IMR-90 (cell line): ENCODE measurements at regions not wholly inside any gene's neighbourhood (a gene's known extent, or its start where the extent isn't known, plus 50 kb on each side); places are given as distances from the start of the nearest gene placed in this dataset.

Experiments
- ATAC-seq: fragments of 200-7000 bp; cut with Tn5 transposase; 2 replicates; pipeline ENCODE4 v1.9.1; 2020; ENCODE audit warnings: low read depth, mild to moderate bottlenecking, moderate library complexity
- BruUV-seq: library from RNA; stranded (reverse); fragments of 400-500 nt; replicated peaks from 2 replicates; lab custom pipeline; 2021; lab: Mats Ljungman, UMichigan
- CTCF ChIA-PET: fragments of 300-600 bp; formaldehyde crosslinking; extraction: SDS; loops from one replicate; lab custom pipeline; 2021; ENCODE audit warnings: antibody characterized with exemption; lab: Yijun Ruan, JAX
- POLR2A ChIA-PET: fragments of 300-600 bp; sonication (Branson Sonifier 250); formaldehyde crosslinking; loops from one replicate; lab custom pipeline; 2022; ENCODE audit warnings: antibody characterized with exemption; ENCODE audit not compliant: unreplicated experiment; lab: Charles Lee
- DNase-seq: peaks from one replicate; pipeline ENCODE4 v3.0.0; 2013
- H2AFZ ChIP-seq: replicated peaks from 2 replicates; pipeline ENCODE3; 2013; ENCODE audit warnings: low read length, mild to moderate bottlenecking; ENCODE audit not compliant: poor library complexity
- H2AK5ac ChIP-seq: 2 replicates; pipeline ENCODE4 v1.6.1; 2013; ENCODE audit warnings: low read depth, low read length, inconsistent platforms
- H2AK9ac ChIP-seq: replicated peaks from 2 replicates; pipeline ENCODE3; 2013; ENCODE audit warnings: mild to moderate bottlenecking, low read depth, low read length, moderate library complexity; ENCODE audit not compliant: poor library complexity
- H2BK120ac ChIP-seq: 2 replicates; pipeline ENCODE4 v1.6.1; 2013; ENCODE audit warnings: low read depth, low read length, inconsistent platforms
- H2BK15ac ChIP-seq: 3 replicates; pipeline ENCODE4 v1.6.1; 2013; ENCODE audit warnings: low read depth, low read length, inconsistent platforms
- H2BK20ac ChIP-seq: 2 replicates; pipeline ENCODE4 v1.6.1; 2013; ENCODE audit warnings: low read depth, mild to moderate bottlenecking, inconsistent platforms, low read length, moderate library complexity
- H2BK5ac ChIP-seq: 2 replicates; pipeline ENCODE4 v1.6.1; 2013; ENCODE audit warnings: mild to moderate bottlenecking, low read depth, low read length, inconsistent platforms; ENCODE audit not compliant: poor library complexity, severe bottlenecking
- H3K14ac ChIP-seq: replicated peaks from 2 replicates; pipeline ENCODE4 v1.6.1; 2013; ENCODE audit warnings: low read depth, low read length, inconsistent platforms
- H3K18ac ChIP-seq: 2 replicates; pipeline ENCODE4 v1.6.1; 2013; ENCODE audit warnings: low read depth, low read length, control low read depth
- H3K23ac ChIP-seq: 2 replicates; pipeline ENCODE4 v1.6.1; 2013; ENCODE audit warnings: low read depth, low read length, inconsistent platforms
- H3K27ac ChIP-seq: 2 replicates; pipeline ENCODE4 v1.5.1; 2013; ENCODE audit warnings: mild to moderate bottlenecking, control low read depth, low read length; ENCODE audit not compliant: insufficient read depth
- H3K27me3 ChIP-seq: 2 replicates; pipeline ENCODE4 v1.6.1; 2013; ENCODE audit warnings: low read length; ENCODE audit not compliant: control insufficient read depth, insufficient read depth
- H3K36me3 ChIP-seq: 2 replicates; pipeline ENCODE4 v1.6.1; 2013; ENCODE audit warnings: low read length, mixed read lengths; ENCODE audit not compliant: control insufficient read depth, insufficient read depth
- H3K4ac ChIP-seq: 2 replicates; pipeline ENCODE4 v1.6.1; 2013; ENCODE audit warnings: low read depth, low read length, inconsistent platforms
- H3K4me1 ChIP-seq: 2 replicates; pipeline ENCODE4 v1.6.1; 2013; ENCODE audit warnings: low read length, mixed read lengths; ENCODE audit not compliant: control insufficient read depth, insufficient read depth
- H3K4me2 ChIP-seq: 2 replicates; pipeline ENCODE4 v1.6.1; 2013; ENCODE audit warnings: low read depth, mild to moderate bottlenecking, control low read depth, low read length, moderate library complexity
- H3K4me3 ChIP-seq: 2 replicates; pipeline ENCODE4 v1.5.1; 2013; ENCODE audit warnings: low read depth, mild to moderate bottlenecking, control low read depth, low read length, moderate library complexity; ENCODE audit not compliant: insufficient read depth
- H3K56ac ChIP-seq: 2 replicates; pipeline ENCODE4 v1.6.1; 2013; ENCODE audit warnings: low read length, inconsistent platforms; ENCODE audit not compliant: insufficient read depth; ENCODE audit errors: extremely low read depth
- H3K79me1 ChIP-seq, 2 experiments: 2 replicates each; pipeline ENCODE4 v1.6.1; 2013; ENCODE audit warnings: low read length in 2 of 2, inconsistent platforms in 1 of 2, low read depth in 1 of 2
- H3K9ac ChIP-seq: 2 replicates; pipeline ENCODE4 v1.6.1; 2013; ENCODE audit warnings: low read depth, low read length, control low read depth
- H3K9me1 ChIP-seq: 2 replicates; pipeline ENCODE4 v1.6.1; 2013; ENCODE audit warnings: low read length, inconsistent platforms; ENCODE audit not compliant: insufficient read depth
- H3K9me3 ChIP-seq: 2 replicates; pipeline ENCODE4 v1.6.1; 2013; ENCODE audit warnings: low read length; ENCODE audit not compliant: control insufficient read depth, insufficient read depth
- H4K20me1 ChIP-seq: 2 replicates; pipeline ENCODE4 v1.6.1; 2013; ENCODE audit warnings: low read length, inconsistent platforms; ENCODE audit not compliant: insufficient read depth
- H4K5ac ChIP-seq: 2 replicates; pipeline ENCODE4 v1.6.1; 2013; ENCODE audit warnings: mild to moderate bottlenecking, low read depth, low read length, control low read depth
- H4K8ac ChIP-seq, 2 experiments: 2 replicates each; pipeline ENCODE4 v1.6.1; 2013; ENCODE audit warnings: low read depth in 2 of 2, low read length in 2 of 2, control low read depth in 1 of 2, inconsistent platforms in 1 of 2
- H4K91ac ChIP-seq: 2 replicates; pipeline ENCODE4 v1.6.1; 2013; ENCODE audit warnings: low read depth, low read length, inconsistent platforms; ENCODE audit not compliant: insufficient read depth
- CEBPB ChIP-seq: IDR thresholded peaks from 2 replicates; pipeline ENCODE4 v1.6.1; 2012; ENCODE audit warnings: low read depth, low read length, improper control_type of control experiment
- MAFK ChIP-seq: IDR thresholded peaks from 2 replicates; pipeline ENCODE4 v1.6.1; 2012; ENCODE audit warnings: low read depth, low read length, improper control_type of control experiment
- MAZ ChIP-seq: IDR thresholded peaks from 2 replicates; pipeline ENCODE4 v1.6.1; 2012; ENCODE audit warnings: low read depth, mild to moderate bottlenecking, low read length, improper control_type of control experiment, moderate library complexity, borderline replicate concordance
- MXI1 ChIP-seq: IDR thresholded peaks from 2 replicates; pipeline ENCODE4 v1.6.1; 2012; ENCODE audit warnings: low read depth, mild to moderate bottlenecking, low read length, moderate library complexity, borderline replicate concordance
- NFE2L2 ChIP-seq: fragments of 150-350 bp; IDR thresholded peaks from 2 replicates; pipeline ENCODE4 v1.6.1; 2016; ENCODE audit warnings: low read depth, mild to moderate bottlenecking, low read length
- POLR2A ChIP-seq: IDR thresholded peaks from 2 replicates; pipeline ENCODE4 v1.6.1; 2012; ENCODE audit warnings: mild to moderate bottlenecking, low read depth, low read length
- RAD21 ChIP-seq: IDR thresholded peaks from 2 replicates; pipeline ENCODE4 v1.6.1; 2012; ENCODE audit warnings: low read length, improper control_type of control experiment
- RFX5 ChIP-seq: IDR thresholded peaks from 2 replicates; pipeline ENCODE4 v1.8.0; 2012; ENCODE audit warnings: low read depth, mild to moderate bottlenecking, low read length, moderate library complexity
- SMC3 ChIP-seq: fragments of 150-350 bp; IDR thresholded peaks from 2 replicates; pipeline ENCODE4 v1.6.1; 2016; ENCODE audit warnings: low read depth, mild to moderate bottlenecking, antibody characterized with exemption, low read length, moderate library complexity
- WGBS, 2 experiments: methylation state at CpG; one replicate each; pipeline versions ENCODE4 v1.1.5 to v1.1.7; 2013; ENCODE audit warnings: missing lambda C conversion rate in 2 of 2; ENCODE audit not compliant: insufficient read length in 1 of 2; ENCODE audit errors: extremely low coverage in 2 of 2; 5-methylcytosine and 5-hydroxymethylcytosine counted together
- dilution Hi-C: fragments of 300-500 bp; cut with HindIII; formaldehyde crosslinking; loops from one replicate; pipeline ENCODE4 v1.14.3; 2018; ENCODE audit warnings: low sequenced_read_pairs; ENCODE audit not compliant: unreplicated experiment
- in situ Hi-C: fragments of 300-500 bp; cut with MboI; formaldehyde crosslinking; loops from 3 replicates; pipeline ENCODE4 v1.14.3; 2019; ENCODE audit warnings: low sequenced_read_pairs, inconsistent platforms, mixed read lengths
- intact Hi-C: fragments of 100-400 bp; cut with micrococcal nuclease; formaldehyde crosslinking; loops from 2 replicates; pipeline ENCODE4 v1.10.0; 2022
- TF ChIP-seq, protein P1 (sequence below): conservative IDR thresholded peaks from 2 replicates; pipeline ENCODE4 v1.5.1; 2012; ENCODE audit warnings: mild to moderate bottlenecking, low read depth, low read length, improper control_type of control experiment
- TF ChIP-seq, protein P2 (sequence below): fragments of 150-350 bp; IDR thresholded peaks from 2 replicates; pipeline ENCODE4 v1.6.1; 2017; ENCODE audit warnings: mild to moderate bottlenecking, antibody characterized with exemption, low read length, low read depth
- TF ChIP-seq, protein P3 (sequence below): fragments of 150-350 bp; IDR thresholded peaks from 2 replicates; pipeline ENCODE4 v1.6.1; 2016; ENCODE audit warnings: low read depth, mild to moderate bottlenecking, low read length, moderate library complexity, borderline replicate concordance

DNA sequence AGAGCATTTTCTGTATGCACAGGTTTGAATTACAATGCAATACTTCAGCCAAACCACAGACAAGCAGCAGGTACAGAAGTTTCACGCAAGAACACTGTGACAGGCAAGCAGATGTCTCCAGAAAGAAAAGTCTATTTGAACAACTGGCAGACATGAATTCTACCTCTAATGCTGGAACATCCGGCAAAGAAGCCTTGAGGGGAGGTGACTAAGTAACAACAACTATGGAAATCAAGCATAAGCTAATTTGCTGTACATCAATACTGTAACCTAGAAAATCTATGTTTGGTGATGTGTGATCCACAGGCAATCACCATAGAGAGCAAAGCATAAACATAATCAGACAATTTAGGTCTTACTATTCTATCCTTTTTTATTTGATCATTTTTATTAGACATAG is 65.5 kb downstream of the PLK2 start:
- no peak overlapping the region for H3K18ac ChIP-seq
- H2AK5ac ChIP-seq, result no peak overlapping the region
- no peak overlapping the region for H3K14ac ChIP-seq
- no peak overlapping the region for H2AFZ ChIP-seq
- no peak overlapping the region for H2BK15ac ChIP-seq
- no peak overlapping the region for H3K4me2 ChIP-seq
- dilution Hi-C loops, result no loop called here
- no peaks in the 10 kb centered on the region for H4K20me1 ChIP-seq
- no peak overlapping the region for H3K4me3 ChIP-seq
- no peak overlapping the region for H3K23ac ChIP-seq
- ChIA-PET POLR2A (no interaction called here), CTCF (interaction anchor here (1.3 kb wide), 1 partner anchor 15 kb away, joined by 3 read pairs; no protein-coding TSS in a partner anchor)
- no peaks in the 10 kb centered on the region for H3K9me3 ChIP-seq
- H3K27ac ChIP-seq, result no peak overlapping the region
- no peaks in the 10 kb centered on the region for H3K36me3 ChIP-seq
- intact Hi-C loops, result no loop called here
- no peak overlapping the region for H3K56ac ChIP-seq
- no TSS peak for BruUV-seq
- H3K4me1 ChIP-seq, result no peaks in the 10 kb centered on the region
- H3K27me3 ChIP-seq, result no peaks in the 10 kb centered on the region
- TF ChIP-seq NFE2L2, result no peak
- TF ChIP-seq, protein P1, sequence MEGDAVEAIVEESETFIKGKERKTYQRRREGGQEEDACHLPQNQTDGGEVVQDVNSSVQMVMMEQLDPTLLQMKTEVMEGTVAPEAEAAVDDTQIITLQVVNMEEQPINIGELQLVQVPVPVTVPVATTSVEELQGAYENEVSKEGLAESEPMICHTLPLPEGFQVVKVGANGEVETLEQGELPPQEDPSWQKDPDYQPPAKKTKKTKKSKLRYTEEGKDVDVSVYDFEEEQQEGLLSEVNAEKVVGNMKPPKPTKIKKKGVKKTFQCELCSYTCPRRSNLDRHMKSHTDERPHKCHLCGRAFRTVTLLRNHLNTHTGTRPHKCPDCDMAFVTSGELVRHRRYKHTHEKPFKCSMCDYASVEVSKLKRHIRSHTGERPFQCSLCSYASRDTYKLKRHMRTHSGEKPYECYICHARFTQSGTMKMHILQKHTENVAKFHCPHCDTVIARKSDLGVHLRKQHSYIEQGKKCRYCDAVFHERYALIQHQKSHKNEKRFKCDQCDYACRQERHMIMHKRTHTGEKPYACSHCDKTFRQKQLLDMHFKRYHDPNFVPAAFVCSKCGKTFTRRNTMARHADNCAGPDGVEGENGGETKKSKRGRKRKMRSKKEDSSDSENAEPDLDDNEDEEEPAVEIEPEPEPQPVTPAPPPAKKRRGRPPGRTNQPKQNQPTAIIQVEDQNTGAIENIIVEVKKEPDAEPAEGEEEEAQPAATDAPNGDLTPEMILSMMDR, result no peak
- TF ChIP-seq CEBPB, result no peak
- no peak for TF ChIP-seq RFX5
- TF ChIP-seq, protein P2, sequence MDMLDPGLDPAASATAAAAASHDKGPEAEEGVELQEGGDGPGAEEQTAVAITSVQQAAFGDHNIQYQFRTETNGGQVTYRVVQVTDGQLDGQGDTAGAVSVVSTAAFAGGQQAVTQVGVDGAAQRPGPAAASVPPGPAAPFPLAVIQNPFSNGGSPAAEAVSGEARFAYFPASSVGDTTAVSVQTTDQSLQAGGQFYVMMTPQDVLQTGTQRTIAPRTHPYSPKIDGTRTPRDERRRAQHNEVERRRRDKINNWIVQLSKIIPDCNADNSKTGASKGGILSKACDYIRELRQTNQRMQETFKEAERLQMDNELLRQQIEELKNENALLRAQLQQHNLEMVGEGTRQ, result no peak
- no peak for TF ChIP-seq MAFK
- no peak for TF ChIP-seq MXI1
- TF ChIP-seq POLR2A, result no peak
- TF ChIP-seq, protein P3, sequence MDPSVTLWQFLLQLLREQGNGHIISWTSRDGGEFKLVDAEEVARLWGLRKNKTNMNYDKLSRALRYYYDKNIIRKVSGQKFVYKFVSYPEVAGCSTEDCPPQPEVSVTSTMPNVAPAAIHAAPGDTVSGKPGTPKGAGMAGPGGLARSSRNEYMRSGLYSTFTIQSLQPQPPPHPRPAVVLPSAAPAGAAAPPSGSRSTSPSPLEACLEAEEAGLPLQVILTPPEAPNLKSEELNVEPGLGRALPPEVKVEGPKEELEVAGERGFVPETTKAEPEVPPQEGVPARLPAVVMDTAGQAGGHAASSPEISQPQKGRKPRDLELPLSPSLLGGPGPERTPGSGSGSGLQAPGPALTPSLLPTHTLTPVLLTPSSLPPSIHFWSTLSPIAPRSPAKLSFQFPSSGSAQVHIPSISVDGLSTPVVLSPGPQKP, result no peak
- TF ChIP-seq SMC3, result no peak
- no peak for TF ChIP-seq MAZ
- no peak for TF ChIP-seq RAD21
- H4K5ac ChIP-seq, result no peak overlapping the region
- in situ Hi-C loops, result no loop called here
- H2BK5ac ChIP-seq, result no peak overlapping the region
- no peaks in the 10 kb centered on the region for H3K79me1 ChIP-seq
- no peak overlapping the region for H2BK20ac ChIP-seq
- H4K91ac ChIP-seq, result no peak overlapping the region
- no peak overlapping the region for H2AK9ac ChIP-seq
- no peak overlapping the region for H4K8ac ChIP-seq
- ATAC-seq (no peak), DNase-seq (no peak)
- no peaks in the 10 kb centered on the region for H3K9me1 ChIP-seq
- H3K4ac ChIP-seq, result no peak overlapping the region
- H2BK120ac ChIP-seq, result no peak overlapping the region
- no peak overlapping the region for H3K9ac ChIP-seq
- no CpG with 5 or more reads among the region's 2 CpGs for whole genome bisulfite sequencing, 2 experiments
